HEK293 (cell line): ENCODE measurements at regions not wholly inside any gene's neighbourhood (a gene's known extent, or its start where the extent isn't known, plus 50 kb on each side); places are given as distances from the start of the nearest gene placed in this dataset.

Experiments used
- KLF16 ChIP-seq: fragments of 450-650 bp; formaldehyde crosslinking; IDR thresholded peaks from 2 replicates; pipeline ENCODE4 v1.5.1; 2017; ENCODE audit warnings: missing biosample characterization, missing genetic modification characterization
- ZNF274 ChIP-seq, 2 experiments: fragments of 200-500 bp in 1 of 2; fragments of 450-650 bp in 1 of 2; sonication (Bioruptor generic) in 1 of 2; formaldehyde crosslinking in 1 of 2; IDR thresholded peaks; 2 replicates each; pipeline versions ENCODE4 v1.5.1 to v1.6.1; 2014 to 2016; ENCODE audit warnings: borderline replicate concordance in 1 of 2, inconsistent platforms in 1 of 2, low read length in 1 of 2, missing biosample characterization in 1 of 2, missing genetic modification characterization in 1 of 2
- TF ChIP-seq, protein P1 (sequence below): fragments of 450-650 bp; formaldehyde crosslinking; IDR thresholded peaks from 2 replicates; pipeline ENCODE4 v1.5.1; 2016; ENCODE audit warnings: missing biosample characterization, missing genetic modification characterization

DNA sequence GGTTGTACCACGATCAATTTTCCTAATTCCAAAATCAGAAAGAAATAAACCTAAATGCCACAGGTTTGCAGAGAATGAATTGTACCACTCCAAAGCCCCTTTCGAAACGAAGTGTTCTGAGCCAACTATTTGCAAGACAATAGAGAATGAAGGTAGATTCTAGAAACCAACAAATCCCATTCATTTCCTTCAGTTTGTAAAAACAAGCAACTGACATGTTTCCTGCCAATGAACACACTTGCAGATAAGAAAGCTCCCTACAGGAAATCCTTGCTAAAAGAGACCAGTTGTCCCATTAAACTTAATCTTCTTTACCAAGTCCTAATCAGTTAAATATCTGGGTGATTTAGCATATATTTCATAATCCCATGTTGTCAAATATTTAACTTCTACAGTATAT is 198.4 kb upstream of the FOXN3 start:
- TF ChIP-seq ZNF274 (IDR thresholded peaks at IDR 0.05; ENCODE audit: low read length) (no peak), ZNF274 (tag by site-specific recombination; IDR thresholded peaks at IDR 0.05; ENCODE audit: borderline replicate concordance) (no peak), KLF16 (tag by site-specific recombination) (no peak)
- TF ChIP-seq, protein P1, sequence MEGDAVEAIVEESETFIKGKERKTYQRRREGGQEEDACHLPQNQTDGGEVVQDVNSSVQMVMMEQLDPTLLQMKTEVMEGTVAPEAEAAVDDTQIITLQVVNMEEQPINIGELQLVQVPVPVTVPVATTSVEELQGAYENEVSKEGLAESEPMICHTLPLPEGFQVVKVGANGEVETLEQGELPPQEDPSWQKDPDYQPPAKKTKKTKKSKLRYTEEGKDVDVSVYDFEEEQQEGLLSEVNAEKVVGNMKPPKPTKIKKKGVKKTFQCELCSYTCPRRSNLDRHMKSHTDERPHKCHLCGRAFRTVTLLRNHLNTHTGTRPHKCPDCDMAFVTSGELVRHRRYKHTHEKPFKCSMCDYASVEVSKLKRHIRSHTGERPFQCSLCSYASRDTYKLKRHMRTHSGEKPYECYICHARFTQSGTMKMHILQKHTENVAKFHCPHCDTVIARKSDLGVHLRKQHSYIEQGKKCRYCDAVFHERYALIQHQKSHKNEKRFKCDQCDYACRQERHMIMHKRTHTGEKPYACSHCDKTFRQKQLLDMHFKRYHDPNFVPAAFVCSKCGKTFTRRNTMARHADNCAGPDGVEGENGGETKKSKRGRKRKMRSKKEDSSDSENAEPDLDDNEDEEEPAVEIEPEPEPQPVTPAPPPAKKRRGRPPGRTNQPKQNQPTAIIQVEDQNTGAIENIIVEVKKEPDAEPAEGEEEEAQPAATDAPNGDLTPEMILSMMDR (tag by site-specific recombination) = no peak
